Left forelimb (tissue), 1 donor: ENCODE measurements at regions not wholly inside any gene's neighbourhood (a gene's known extent, or its start where the extent isn't known, plus 50 kb on each side); places are given as distances from the start of the nearest gene placed in this dataset.
"Not testable (repeated sequence)": the region's sequence is repeated elsewhere in the genome, so short reads cannot be mapped to it uniquely, and the experiment has no call there.

ENCODE experiments used
- DNase-seq: peaks from one replicate; pipeline ENCODE4 v3.0.0-alpha.2; 2018; ENCODE audit warnings: low spot score

GRCh38 chr11:100584201-100584985, 102.7 kb upstream of the ARHGAP42 start:
- no peak for DNase-seq

- DNase-seq, result no peak
These were observed 101.4 kb upstream of the ARHGAP42 start for GRCh38 chr11:100585728-100586127.

- DNase-seq, result no peak
These were observed 100.6 kb upstream of the ARHGAP42 start for GRCh38 chr11:100586361-100587101.

- no peak for DNase-seq
These were observed 94.3 kb upstream of the ARHGAP42 start for GRCh38 chr11:100592619-100593260.

- DNase-seq, result no peak
These were observed 93.8 kb upstream of the ARHGAP42 start for GRCh38 chr11:100593291-100593690.

- no peak for DNase-seq
These were observed 92.8 kb upstream of the ARHGAP42 start for GRCh38 chr11:100594320-100594719.

- DNase-seq, result no peak
These were observed 86.1 kb upstream of the ARHGAP42 start for GRCh38 chr11:100600941-100601340.

- DNase-seq, result no peak
These were observed 84.4 kb upstream of the ARHGAP42 start for GRCh38 chr11:100602716-100603115.

GRCh38 chr11:100607761-100608160, 79.3 kb upstream of the ARHGAP42 start:
- DNase-seq, result not testable (repeated sequence)

GRCh38 chr11:100612766-100613165, 74.3 kb upstream of the ARHGAP42 start:
- no peak for DNase-seq

GRCh38 chr11:100618914-100619313, 68.2 kb upstream of the ARHGAP42 start:
- no peak for DNase-seq

GRCh38 chr11:100619484-100619883, 67.6 kb upstream of the ARHGAP42 start:
- DNase-seq, result no peak

GRCh38 chr11:100622404-100622803, 64.7 kb upstream of the ARHGAP42 start:
- no peak for DNase-seq

- DNase-seq, result no peak
These were observed 62.7 kb upstream of the ARHGAP42 start for GRCh38 chr11:100624346-100624745.

GRCh38 chr11:100625041-100625440, 62.0 kb upstream of the ARHGAP42 start:
- no peak for DNase-seq

GRCh38 chr11:100629671-100630070, 57.4 kb upstream of the ARHGAP42 start:
- no peak for DNase-seq

GRCh38 chr11:100630898-100631297, 56.2 kb upstream of the ARHGAP42 start:
- DNase-seq, result no peak

- DNase-seq, result no peak
These were observed 55.8 kb upstream of the ARHGAP42 start for GRCh38 chr11:100631316-100631715.

- DNase-seq, result peak; percentile 73
These were observed 54.1 kb upstream of the ARHGAP42 start for GRCh38 chr11:100632941-100633452.

- DNase-seq, result no peak
These were observed 51.9 kb upstream of the ARHGAP42 start for GRCh38 chr11:100635194-100635593.

GRCh38 chr11:100636536-100636935, 50.6 kb upstream of the ARHGAP42 start:
- DNase-seq, result no peak
